ENCODE measurements at regions not wholly inside any gene's neighbourhood (a gene's known extent, or its start where the extent isn't known, plus 50 kb on each side); places are given as distances from the start of the nearest gene placed in this dataset.
A peak's percentile ranks its signal among the peaks of the same experiment; 100 is the strongest.
"Not testable (repeated sequence)": the region's sequence is repeated elsewhere in the genome, so short reads cannot be mapped to it uniquely, and the experiment has no call there.

GRCh38 chr4:81668328-81668727, 196.6 kb upstream of the RASGEF1B start:
- H3K9me3 ChIP-seq (ENCODE audit: control insufficient read depth, low read length); H3K4me1 ChIP-seq (ENCODE audit: control insufficient read depth, insufficient read depth, low read length, poor library complexity, severe bottlenecking); H3K36me3 ChIP-seq (ENCODE audit: control insufficient read depth, insufficient read depth, low read length); H3K4me3 ChIP-seq (ENCODE audit: extremely low read depth, insufficient read depth, low read length, poor library complexity, severe bottlenecking); H3K27ac ChIP-seq (ENCODE audit: low read depth, low read length, severe bottlenecking): not testable (repeated sequence)
- WGBS, 2 experiments (ENCODE audit: insufficient coverage in 2 of 2), result 82 to 86% methylated on average over 1 to 5 of the region's 7 CpGs

GRCh38 chr4:81667539-81667938, 195.8 kb upstream of the RASGEF1B start:
- no peaks in the 10 kb centered on the region for H3K9me3 ChIP-seq (ENCODE audit: control insufficient read depth, low read length)
- no peak overlapping the region for H3K4me3 ChIP-seq (ENCODE audit: extremely low read depth, insufficient read depth, low read length, poor library complexity, severe bottlenecking)
- 80 to 89% methylated on average over 1 of the region's 2 CpGs for WGBS, 2 experiments (ENCODE audit: insufficient coverage in 2 of 2)
- no peaks in the 10 kb centered on the region for H3K36me3 ChIP-seq (ENCODE audit: control insufficient read depth, insufficient read depth, low read length)
- H3K4me1 ChIP-seq (ENCODE audit: control insufficient read depth, insufficient read depth, low read length, poor library complexity, severe bottlenecking), result no peaks in the 10 kb centered on the region
- H3K27ac ChIP-seq (ENCODE audit: low read depth, low read length, severe bottlenecking), result no peak overlapping the region

GRCh38 chr4:81666491-81666890, 194.8 kb upstream of the RASGEF1B start:
- H3K9me3 ChIP-seq (ENCODE audit: control insufficient read depth, low read length), result no peaks in the 10 kb centered on the region
- no peaks in the 10 kb centered on the region for H3K36me3 ChIP-seq (ENCODE audit: control insufficient read depth, insufficient read depth, low read length)
- H3K27ac ChIP-seq (ENCODE audit: low read depth, low read length, severe bottlenecking), result no peak overlapping the region
- H3K4me3 ChIP-seq (ENCODE audit: extremely low read depth, insufficient read depth, low read length, poor library complexity, severe bottlenecking), result no peak overlapping the region
- no peaks in the 10 kb centered on the region for H3K4me1 ChIP-seq (ENCODE audit: control insufficient read depth, insufficient read depth, low read length, poor library complexity, severe bottlenecking)

- no peak overlapping the region for H3K27ac ChIP-seq (ENCODE audit: low read depth, low read length, severe bottlenecking)
- H3K36me3 ChIP-seq (ENCODE audit: control insufficient read depth, insufficient read depth, low read length), result no peaks in the 10 kb centered on the region
- WGBS, 2 experiments (ENCODE audit: insufficient coverage in 2 of 2), result 78 to 100% methylated on average over 1 of the region's 1 CpG
- no peaks in the 10 kb centered on the region for H3K4me1 ChIP-seq (ENCODE audit: control insufficient read depth, insufficient read depth, low read length, poor library complexity, severe bottlenecking)
- no peaks in the 10 kb centered on the region for H3K9me3 ChIP-seq (ENCODE audit: control insufficient read depth, low read length)
- no peak overlapping the region for H3K4me3 ChIP-seq (ENCODE audit: extremely low read depth, insufficient read depth, low read length, poor library complexity, severe bottlenecking)
Observed at GRCh38 chr4:81665649-81666048, 193.9 kb upstream of the RASGEF1B start.

- Histone ChIP-seq H3K27ac (ENCODE audit: low read depth, low read length, severe bottlenecking) (no peak overlapping the region), H3K36me3 (ENCODE audit: control insufficient read depth, insufficient read depth, low read length) (no peaks in the 10 kb centered on the region), H3K4me3 (ENCODE audit: extremely low read depth, insufficient read depth, low read length, poor library complexity, severe bottlenecking) (no peak overlapping the region), H3K4me1 (ENCODE audit: control insufficient read depth, insufficient read depth, low read length, poor library complexity, severe bottlenecking) (no peaks in the 10 kb centered on the region), H3K9me3 (ENCODE audit: control insufficient read depth, low read length) (no peaks in the 10 kb centered on the region)
Observed at GRCh38 chr4:81665045-81665444, 193.3 kb upstream of the RASGEF1B start.

GRCh38 chr4:81664079-81664478, 192.4 kb upstream of the RASGEF1B start:
- Histone ChIP-seq H3K4me3 (ENCODE audit: extremely low read depth, insufficient read depth, low read length, poor library complexity, severe bottlenecking) (no peak overlapping the region), H3K27ac (ENCODE audit: low read depth, low read length, severe bottlenecking) (no peak overlapping the region)
- 94 to 95% methylated on average over 2 of the region's 4 CpGs for WGBS, 2 experiments (ENCODE audit: insufficient coverage in 2 of 2)

GRCh38 chr4:81663368-81663767, 191.7 kb upstream of the RASGEF1B start:
- no peaks in the 10 kb centered on the region for H3K9me3 ChIP-seq (ENCODE audit: control insufficient read depth, low read length)
- WGBS, 2 experiments (ENCODE audit: insufficient coverage in 2 of 2), result 100% methylated on average over 2 of the region's 2 CpGs; no CpG with 5 or more reads in 1 of the 2 experiments
- H3K4me1 ChIP-seq (ENCODE audit: control insufficient read depth, insufficient read depth, low read length, poor library complexity, severe bottlenecking), result no peaks in the 10 kb centered on the region
- H3K4me3 ChIP-seq (ENCODE audit: extremely low read depth, insufficient read depth, low read length, poor library complexity, severe bottlenecking), result no peak overlapping the region
- H3K36me3 ChIP-seq (ENCODE audit: control insufficient read depth, insufficient read depth, low read length), result no peaks in the 10 kb centered on the region
- no peak overlapping the region for H3K27ac ChIP-seq (ENCODE audit: low read depth, low read length, severe bottlenecking)

More at GRCh38 chr4:81664079-81664478, 192.4 kb upstream of the RASGEF1B start:
- no peaks in the 10 kb centered on the region for H3K9me3 ChIP-seq (ENCODE audit: control insufficient read depth, low read length)
- H3K4me1 ChIP-seq (ENCODE audit: control insufficient read depth, insufficient read depth, low read length, poor library complexity, severe bottlenecking), result no peaks in the 10 kb centered on the region
- H3K36me3 ChIP-seq (ENCODE audit: control insufficient read depth, insufficient read depth, low read length), result no peaks in the 10 kb centered on the region

GRCh38 chr4:81659051-81659450, 187.3 kb upstream of the RASGEF1B start:
- Histone ChIP-seq H3K36me3 (ENCODE audit: control insufficient read depth, insufficient read depth, low read length) (no peaks in the 10 kb centered on the region), H3K4me3 (ENCODE audit: extremely low read depth, insufficient read depth, low read length, poor library complexity, severe bottlenecking) (no peak overlapping the region)

GRCh38 chr4:81652069-81652478, 180.4 kb upstream of the RASGEF1B start:
- Histone ChIP-seq H3K36me3 (ENCODE audit: control insufficient read depth, insufficient read depth, low read length) (no peaks in the 10 kb centered on the region), H3K9me3 (ENCODE audit: control insufficient read depth, low read length) (no peaks in the 10 kb centered on the region), H3K4me3 (ENCODE audit: extremely low read depth, insufficient read depth, low read length, poor library complexity, severe bottlenecking) (no peak overlapping the region), H3K4me1 (ENCODE audit: control insufficient read depth, insufficient read depth, low read length, poor library complexity, severe bottlenecking) (peaks cover 22% of the 10 kb centered on the region), H3K27ac (ENCODE audit: low read depth, low read length, severe bottlenecking) (peak overlapping the region; percentile 51)
- 88% methylated on average over 1 of the region's 2 CpGs; no CpG with 5 or more reads in 1 of the 2 experiments for WGBS, 2 experiments (ENCODE audit: insufficient coverage in 2 of 2)

More at GRCh38 chr4:81659051-81659450, 187.3 kb upstream of the RASGEF1B start:
- Histone ChIP-seq H3K27ac (ENCODE audit: low read depth, low read length, severe bottlenecking) (no peak overlapping the region), H3K4me1 (ENCODE audit: control insufficient read depth, insufficient read depth, low read length, poor library complexity, severe bottlenecking) (no peaks in the 10 kb centered on the region), H3K9me3 (ENCODE audit: control insufficient read depth, low read length) (no peaks in the 10 kb centered on the region)

- H3K4me1 ChIP-seq (ENCODE audit: control insufficient read depth, insufficient read depth, low read length, poor library complexity, severe bottlenecking), result peaks cover 22% of the 10 kb centered on the region
- H3K36me3 ChIP-seq (ENCODE audit: control insufficient read depth, insufficient read depth, low read length), result no peaks in the 10 kb centered on the region
- peak overlapping the region; percentile 93 for H3K27ac ChIP-seq (ENCODE audit: low read depth, low read length, severe bottlenecking)
- no peak overlapping the region for H3K4me3 ChIP-seq (ENCODE audit: extremely low read depth, insufficient read depth, low read length, poor library complexity, severe bottlenecking)
- no peaks in the 10 kb centered on the region for H3K9me3 ChIP-seq (ENCODE audit: control insufficient read depth, low read length)
- 29 to 67% methylated on average over 1 of the region's 1 CpG for WGBS, 2 experiments (ENCODE audit: insufficient coverage in 2 of 2)
Observed at GRCh38 chr4:81651243-81651899, 179.7 kb upstream of the RASGEF1B start.

GRCh38 chr4:81650606-81651242, 179.0 kb upstream of the RASGEF1B start:
- Histone ChIP-seq H3K4me1 (ENCODE audit: control insufficient read depth, insufficient read depth, low read length, poor library complexity, severe bottlenecking) (peaks cover 22% of the 10 kb centered on the region), H3K27ac (ENCODE audit: low read depth, low read length, severe bottlenecking) (peak overlapping the region; percentile 93), H3K4me3 (ENCODE audit: extremely low read depth, insufficient read depth, low read length, poor library complexity, severe bottlenecking) (no peak overlapping the region), H3K36me3 (ENCODE audit: control insufficient read depth, insufficient read depth, low read length) (no peaks in the 10 kb centered on the region), H3K9me3 (ENCODE audit: control insufficient read depth, low read length) (no peaks in the 10 kb centered on the region)
- 47% methylated on average over 2 of the region's 3 CpGs; no CpG with 5 or more reads in 1 of the 2 experiments for WGBS, 2 experiments (ENCODE audit: insufficient coverage in 2 of 2)
